OCI-LY1 (cell line): ENCODE measurements at regions not wholly inside any gene's neighbourhood (a gene's known extent, or its start where the extent isn't known, plus 50 kb on each side); places are given as distances from the start of the nearest gene placed in this dataset.

ENCODE experiments used
- EZH2 ChIP-seq: fragments of 200-600 bp; sonication (generic), shearing (Covaris generic); IDR thresholded peaks from 2 replicates; pipeline ENCODE4 v1.8.0; 2017; ENCODE audit warnings: borderline replicate concordance, mixed run types, mild to moderate bottlenecking, antibody characterized with exemption, low read length, moderate library complexity, mixed read lengths
- TF ChIP-seq, protein P1 (sequence below): fragments of 200-600 bp; sonication (generic), shearing (Covaris generic); IDR thresholded peaks from 2 replicates; pipeline ENCODE4 v1.5.1; 2017; ENCODE audit warnings: mild to moderate bottlenecking, antibody characterized with exemption, low read length, moderate library complexity, mixed read lengths

DNA sequence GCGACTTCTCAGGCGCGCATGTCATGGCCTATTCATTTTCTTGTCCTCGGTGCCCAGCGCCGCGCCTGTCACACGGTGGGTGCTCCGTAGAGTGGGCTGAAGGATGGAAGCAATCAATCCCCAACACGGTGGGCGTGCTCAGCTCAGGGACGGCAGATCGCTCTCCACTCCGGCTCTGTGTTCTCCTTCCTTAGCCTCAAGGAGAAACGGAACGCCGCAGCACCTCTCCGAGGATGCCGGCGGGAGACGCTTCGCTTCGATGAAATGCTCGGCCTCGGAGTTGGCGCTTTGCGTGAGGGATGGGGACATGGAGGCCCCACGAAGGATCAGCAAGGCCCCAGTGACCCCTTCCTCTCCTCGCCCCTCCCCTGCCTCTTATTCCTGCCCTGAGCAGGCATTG lies 199.5 kb downstream of the C9orf50 start:
- TF ChIP-seq, protein P1, sequence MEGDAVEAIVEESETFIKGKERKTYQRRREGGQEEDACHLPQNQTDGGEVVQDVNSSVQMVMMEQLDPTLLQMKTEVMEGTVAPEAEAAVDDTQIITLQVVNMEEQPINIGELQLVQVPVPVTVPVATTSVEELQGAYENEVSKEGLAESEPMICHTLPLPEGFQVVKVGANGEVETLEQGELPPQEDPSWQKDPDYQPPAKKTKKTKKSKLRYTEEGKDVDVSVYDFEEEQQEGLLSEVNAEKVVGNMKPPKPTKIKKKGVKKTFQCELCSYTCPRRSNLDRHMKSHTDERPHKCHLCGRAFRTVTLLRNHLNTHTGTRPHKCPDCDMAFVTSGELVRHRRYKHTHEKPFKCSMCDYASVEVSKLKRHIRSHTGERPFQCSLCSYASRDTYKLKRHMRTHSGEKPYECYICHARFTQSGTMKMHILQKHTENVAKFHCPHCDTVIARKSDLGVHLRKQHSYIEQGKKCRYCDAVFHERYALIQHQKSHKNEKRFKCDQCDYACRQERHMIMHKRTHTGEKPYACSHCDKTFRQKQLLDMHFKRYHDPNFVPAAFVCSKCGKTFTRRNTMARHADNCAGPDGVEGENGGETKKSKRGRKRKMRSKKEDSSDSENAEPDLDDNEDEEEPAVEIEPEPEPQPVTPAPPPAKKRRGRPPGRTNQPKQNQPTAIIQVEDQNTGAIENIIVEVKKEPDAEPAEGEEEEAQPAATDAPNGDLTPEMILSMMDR: no peak
- TF ChIP-seq EZH2: no peak
